ENCODE measurements at regions not wholly inside any gene's neighbourhood (a gene's known extent, or its start where the extent isn't known, plus 50 kb on each side); places are given as distances from the start of the nearest gene placed in this dataset.

DNA sequence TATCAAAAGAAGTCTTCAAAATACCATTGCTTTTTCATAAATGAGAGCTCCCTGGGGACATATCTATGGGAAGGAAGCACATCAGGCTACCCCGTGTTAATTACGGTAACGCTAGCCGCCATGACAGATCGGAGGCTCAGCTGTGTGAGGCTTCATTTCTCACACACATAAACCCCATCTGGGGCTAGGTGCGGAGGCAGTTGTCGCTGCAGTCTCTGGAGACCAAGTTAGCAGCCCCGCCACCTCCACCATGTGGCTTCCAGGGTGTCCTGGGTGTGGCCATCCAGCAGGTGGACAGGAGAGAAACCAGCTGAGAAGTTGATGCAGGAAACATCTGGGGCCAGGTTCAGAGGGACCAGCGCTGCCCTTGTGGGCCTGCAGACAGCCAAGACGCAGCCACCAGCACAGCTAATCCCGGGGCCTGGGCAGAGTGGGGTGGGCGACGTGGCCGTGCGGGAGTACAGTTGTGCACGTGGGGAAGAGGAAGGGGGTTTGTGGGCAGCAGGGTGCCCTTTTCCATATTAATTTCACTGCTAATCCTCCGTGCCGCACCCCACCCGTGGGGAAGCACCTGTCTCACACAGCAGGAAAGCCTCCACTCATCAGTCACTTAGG, 426.5 kb downstream of the IRX1 start:
- TF ChIP-seq, protein P1, sequence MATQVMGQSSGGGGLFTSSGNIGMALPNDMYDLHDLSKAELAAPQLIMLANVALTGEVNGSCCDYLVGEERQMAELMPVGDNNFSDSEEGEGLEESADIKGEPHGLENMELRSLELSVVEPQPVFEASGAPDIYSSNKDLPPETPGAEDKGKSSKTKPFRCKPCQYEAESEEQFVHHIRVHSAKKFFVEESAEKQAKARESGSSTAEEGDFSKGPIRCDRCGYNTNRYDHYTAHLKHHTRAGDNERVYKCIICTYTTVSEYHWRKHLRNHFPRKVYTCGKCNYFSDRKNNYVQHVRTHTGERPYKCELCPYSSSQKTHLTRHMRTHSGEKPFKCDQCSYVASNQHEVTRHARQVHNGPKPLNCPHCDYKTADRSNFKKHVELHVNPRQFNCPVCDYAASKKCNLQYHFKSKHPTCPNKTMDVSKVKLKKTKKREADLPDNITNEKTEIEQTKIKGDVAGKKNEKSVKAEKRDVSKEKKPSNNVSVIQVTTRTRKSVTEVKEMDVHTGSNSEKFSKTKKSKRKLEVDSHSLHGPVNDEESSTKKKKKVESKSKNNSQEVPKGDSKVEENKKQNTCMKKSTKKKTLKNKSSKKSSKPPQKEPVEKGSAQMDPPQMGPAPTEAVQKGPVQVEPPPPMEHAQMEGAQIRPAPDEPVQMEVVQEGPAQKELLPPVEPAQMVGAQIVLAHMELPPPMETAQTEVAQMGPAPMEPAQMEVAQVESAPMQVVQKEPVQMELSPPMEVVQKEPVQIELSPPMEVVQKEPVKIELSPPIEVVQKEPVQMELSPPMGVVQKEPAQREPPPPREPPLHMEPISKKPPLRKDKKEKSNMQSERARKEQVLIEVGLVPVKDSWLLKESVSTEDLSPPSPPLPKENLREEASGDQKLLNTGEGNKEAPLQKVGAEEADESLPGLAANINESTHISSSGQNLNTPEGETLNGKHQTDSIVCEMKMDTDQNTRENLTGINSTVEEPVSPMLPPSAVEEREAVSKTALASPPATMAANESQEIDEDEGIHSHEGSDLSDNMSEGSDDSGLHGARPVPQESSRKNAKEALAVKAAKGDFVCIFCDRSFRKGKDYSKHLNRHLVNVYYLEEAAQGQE (IDR thresholded peaks at IDR 0.05; ENCODE audit: unreplicated experiment): no peak
- no peak for TF ChIP-seq ZNF114 (CRISPR knock-in tag; IDR thresholded peaks at IDR 0.05)
- no peak for TF ChIP-seq CREB1 (CRISPR knock-in tag; IDR thresholded peaks at IDR 0.05; ENCODE audit: low read depth)
- no peak for TF ChIP-seq ZNF331 (CRISPR knock-in tag; IDR thresholded peaks at IDR 0.05; ENCODE audit: low read depth)
- TF ChIP-seq, protein P2, sequence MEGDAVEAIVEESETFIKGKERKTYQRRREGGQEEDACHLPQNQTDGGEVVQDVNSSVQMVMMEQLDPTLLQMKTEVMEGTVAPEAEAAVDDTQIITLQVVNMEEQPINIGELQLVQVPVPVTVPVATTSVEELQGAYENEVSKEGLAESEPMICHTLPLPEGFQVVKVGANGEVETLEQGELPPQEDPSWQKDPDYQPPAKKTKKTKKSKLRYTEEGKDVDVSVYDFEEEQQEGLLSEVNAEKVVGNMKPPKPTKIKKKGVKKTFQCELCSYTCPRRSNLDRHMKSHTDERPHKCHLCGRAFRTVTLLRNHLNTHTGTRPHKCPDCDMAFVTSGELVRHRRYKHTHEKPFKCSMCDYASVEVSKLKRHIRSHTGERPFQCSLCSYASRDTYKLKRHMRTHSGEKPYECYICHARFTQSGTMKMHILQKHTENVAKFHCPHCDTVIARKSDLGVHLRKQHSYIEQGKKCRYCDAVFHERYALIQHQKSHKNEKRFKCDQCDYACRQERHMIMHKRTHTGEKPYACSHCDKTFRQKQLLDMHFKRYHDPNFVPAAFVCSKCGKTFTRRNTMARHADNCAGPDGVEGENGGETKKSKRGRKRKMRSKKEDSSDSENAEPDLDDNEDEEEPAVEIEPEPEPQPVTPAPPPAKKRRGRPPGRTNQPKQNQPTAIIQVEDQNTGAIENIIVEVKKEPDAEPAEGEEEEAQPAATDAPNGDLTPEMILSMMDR (conservative IDR thresholded peaks at IDR 0.05; ENCODE audit: low read depth in 2 of 2): no peak
- no peak for TF ChIP-seq POLR2AphosphoS5 (IDR thresholded peaks at IDR 0.05; ENCODE audit: low read depth)
- no peak for TF ChIP-seq NANOG (IDR thresholded peaks at IDR 0.05; ENCODE audit: borderline replicate concordance)
- TF ChIP-seq JUNB (IDR thresholded peaks at IDR 0.05; ENCODE audit: unreplicated experiment): no peak
- no peak for TF ChIP-seq EZH2phosphoT487 (IDR thresholded peaks at IDR 0.05; ENCODE audit: unreplicated experiment)
- no peak for TF ChIP-seq EZH2 (IDR thresholded peaks at IDR 0.05; ENCODE audit: low read depth, unreplicated experiment)
- no peak for TF ChIP-seq STAT1 (IDR thresholded peaks at IDR 0.05; ENCODE audit: unreplicated experiment)
- TF ChIP-seq, protein P3, sequence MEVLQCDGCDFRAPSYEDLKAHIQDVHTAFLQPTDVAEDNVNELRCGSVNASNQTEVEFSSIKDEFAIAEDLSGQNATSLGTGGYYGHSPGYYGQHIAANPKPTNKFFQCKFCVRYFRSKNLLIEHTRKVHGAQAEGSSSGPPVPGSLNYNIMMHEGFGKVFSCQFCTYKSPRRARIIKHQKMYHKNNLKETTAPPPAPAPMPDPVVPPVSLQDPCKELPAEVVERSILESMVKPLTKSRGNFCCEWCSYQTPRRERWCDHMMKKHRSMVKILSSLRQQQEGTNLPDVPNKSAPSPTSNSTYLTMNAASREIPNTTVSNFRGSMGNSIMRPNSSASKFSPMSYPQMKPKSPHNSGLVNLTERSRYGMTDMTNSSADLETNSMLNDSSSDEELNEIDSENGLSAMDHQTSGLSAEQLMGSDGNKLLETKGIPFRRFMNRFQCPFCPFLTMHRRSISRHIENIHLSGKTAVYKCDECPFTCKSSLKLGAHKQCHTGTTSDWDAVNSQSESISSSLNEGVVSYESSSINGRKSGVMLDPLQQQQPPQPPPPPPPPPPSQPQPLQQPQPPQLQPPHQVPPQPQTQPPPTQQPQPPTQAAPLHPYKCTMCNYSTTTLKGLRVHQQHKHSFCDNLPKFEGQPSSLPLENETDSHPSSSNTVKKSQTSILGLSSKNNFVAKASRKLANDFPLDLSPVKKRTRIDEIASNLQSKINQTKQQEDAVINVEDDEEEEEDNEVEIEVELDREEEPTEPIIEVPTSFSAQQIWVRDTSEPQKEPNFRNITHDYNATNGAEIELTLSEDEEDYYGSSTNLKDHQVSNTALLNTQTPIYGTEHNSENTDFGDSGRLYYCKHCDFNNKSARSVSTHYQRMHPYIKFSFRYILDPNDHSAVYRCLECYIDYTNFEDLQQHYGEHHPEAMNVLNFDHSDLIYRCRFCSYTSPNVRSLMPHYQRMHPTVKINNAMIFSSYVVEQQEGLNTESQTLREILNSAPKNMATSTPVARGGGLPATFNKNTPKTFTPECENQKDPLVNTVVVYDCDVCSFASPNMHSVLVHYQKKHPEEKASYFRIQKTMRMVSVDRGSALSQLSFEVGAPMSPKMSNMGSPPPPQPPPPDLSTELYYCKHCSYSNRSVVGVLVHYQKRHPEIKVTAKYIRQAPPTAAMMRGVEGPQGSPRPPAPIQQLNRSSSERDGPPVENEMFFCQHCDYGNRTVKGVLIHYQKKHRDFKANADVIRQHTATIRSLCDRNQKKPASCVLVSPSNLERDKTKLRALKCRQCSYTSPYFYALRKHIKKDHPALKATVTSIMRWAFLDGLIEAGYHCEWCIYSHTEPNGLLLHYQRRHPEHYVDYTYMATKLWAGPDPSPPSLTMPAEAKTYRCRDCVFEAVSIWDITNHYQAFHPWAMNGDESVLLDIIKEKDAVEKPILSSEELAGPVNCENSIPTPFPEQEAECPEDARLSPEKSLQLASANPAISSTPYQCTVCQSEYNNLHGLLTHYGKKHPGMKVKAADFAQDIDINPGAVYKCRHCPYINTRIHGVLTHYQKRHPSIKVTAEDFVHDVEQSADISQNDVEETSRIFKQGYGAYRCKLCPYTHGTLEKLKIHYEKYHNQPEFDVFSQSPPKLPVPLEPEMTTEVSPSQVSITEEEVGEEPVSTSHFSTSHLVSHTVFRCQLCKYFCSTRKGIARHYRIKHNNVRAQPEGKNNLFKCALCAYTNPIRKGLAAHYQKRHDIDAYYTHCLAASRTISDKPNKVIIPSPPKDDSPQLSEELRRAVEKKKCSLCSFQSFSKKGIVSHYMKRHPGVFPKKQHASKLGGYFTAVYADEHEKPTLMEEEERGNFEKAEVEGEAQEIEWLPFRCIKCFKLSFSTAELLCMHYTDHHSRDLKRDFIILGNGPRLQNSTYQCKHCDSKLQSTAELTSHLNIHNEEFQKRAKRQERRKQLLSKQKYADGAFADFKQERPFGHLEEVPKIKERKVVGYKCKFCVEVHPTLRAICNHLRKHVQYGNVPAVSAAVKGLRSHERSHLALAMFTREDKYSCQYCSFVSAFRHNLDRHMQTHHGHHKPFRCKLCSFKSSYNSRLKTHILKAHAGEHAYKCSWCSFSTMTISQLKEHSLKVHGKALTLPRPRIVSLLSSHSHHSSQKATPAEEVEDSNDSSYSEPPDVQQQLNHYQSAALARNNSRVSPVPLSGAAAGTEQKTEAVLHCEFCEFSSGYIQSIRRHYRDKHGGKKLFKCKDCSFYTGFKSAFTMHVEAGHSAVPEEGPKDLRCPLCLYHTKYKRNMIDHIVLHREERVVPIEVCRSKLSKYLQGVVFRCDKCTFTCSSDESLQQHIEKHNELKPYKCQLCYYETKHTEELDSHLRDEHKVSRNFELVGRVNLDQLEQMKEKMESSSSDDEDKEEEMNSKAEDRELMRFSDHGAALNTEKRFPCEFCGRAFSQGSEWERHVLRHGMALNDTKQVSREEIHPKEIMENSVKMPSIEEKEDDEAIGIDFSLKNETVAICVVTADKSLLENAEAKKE (CRISPR knock-in tag; IDR thresholded peaks at IDR 0.05): no peak
- TF ChIP-seq, protein P4, sequence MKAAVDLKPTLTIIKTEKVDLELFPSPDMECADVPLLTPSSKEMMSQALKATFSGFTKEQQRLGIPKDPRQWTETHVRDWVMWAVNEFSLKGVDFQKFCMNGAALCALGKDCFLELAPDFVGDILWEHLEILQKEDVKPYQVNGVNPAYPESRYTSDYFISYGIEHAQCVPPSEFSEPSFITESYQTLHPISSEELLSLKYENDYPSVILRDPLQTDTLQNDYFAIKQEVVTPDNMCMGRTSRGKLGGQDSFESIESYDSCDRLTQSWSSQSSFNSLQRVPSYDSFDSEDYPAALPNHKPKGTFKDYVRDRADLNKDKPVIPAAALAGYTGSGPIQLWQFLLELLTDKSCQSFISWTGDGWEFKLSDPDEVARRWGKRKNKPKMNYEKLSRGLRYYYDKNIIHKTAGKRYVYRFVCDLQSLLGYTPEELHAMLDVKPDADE (IDR thresholded peaks at IDR 0.05): no peak
- no peaks in the 10 kb centered on the region for H3K36me3 Mint-ChIP-seq (ENCODE audit: low read depth)

More for the DNA sequence above, 426.5 kb downstream of the IRX1 start:
- no peak overlapping the region for H3K27ac ChIP-seq (ENCODE audit: low read depth)
- no peak overlapping the region for H3K4me3 ChIP-seq
- H3K27me3 Mint-ChIP-seq (ENCODE audit: insufficient read depth, low read depth, poor library complexity): peaks cover 2% of the 10 kb centered on the region
- no peak overlapping the region for H3K4me3 Mint-ChIP-seq
- H3K79me2 ChIP-seq (replicated peaks; ENCODE audit: insufficient read depth): no peaks in the 10 kb centered on the region
- no peak overlapping the region for H2AFZ ChIP-seq
- H3K9me2 ChIP-seq (ENCODE audit: insufficient read depth): peaks cover 20% of the 10 kb centered on the region; the same call in 1 of the 2 replicates
- H3K27me3 ChIP-seq (ENCODE audit: insufficient read depth): no peaks in the 10 kb centered on the region
- no peaks in the 10 kb centered on the region for H3K36me3 ChIP-seq (ENCODE audit: insufficient read depth)
- H3K27ac Mint-ChIP-seq: no peak overlapping the region
- H3K4me2 ChIP-seq: no peak overlapping the region
- no peaks in the 10 kb centered on the region for H4K20me1 ChIP-seq (replicated peaks; ENCODE audit: insufficient read depth)
- no peak for ATAC-seq
- H3F3A ChIP-seq (replicated peaks; ENCODE audit: low read depth): no peaks in the 10 kb centered on the region
- H3K4me1 ChIP-seq (ENCODE audit: insufficient read depth): no peaks in the 10 kb centered on the region
- DNase-seq (ENCODE audit: low spot score): no peak
- no peaks in the 10 kb centered on the region for H3K9me3 Mint-ChIP-seq
- peaks cover 11% of the 10 kb centered on the region for H3K4me1 Mint-ChIP-seq

All from GM23338 (cell line).